SK-N-SH treated with all-trans-retinoic acid at 6 μM for 48 hours (cell line): ENCODE measurements at regions not wholly inside any gene's neighbourhood (a gene's known extent, or its start where the extent isn't known, plus 50 kb on each side); places are given as distances from the start of the nearest gene placed in this dataset.

Experiments
- ATAC-seq: fragments of 200-7000 bp; cut with Tn5 transposase; 3 replicates; pipeline ENCODE4 v1.9.1; 2020; ENCODE audit warnings: mild to moderate bottlenecking, moderate library complexity
- BACH2 ChIP-seq: fragments of 250-450 bp; sonication (Bioruptor Pico); IDR thresholded peaks from 2 replicates; pipeline ENCODE4 v1.9.0; 2021; ENCODE audit warnings: mild to moderate bottlenecking, borderline replicate concordance
- CREB5 ChIP-seq: fragments of 250-450 bp; sonication (Bioruptor Pico); IDR thresholded peaks from 2 replicates; pipeline ENCODE4 v1.5.1; 2020; ENCODE audit warnings: low read depth, mild to moderate bottlenecking, moderate library complexity
- CSDC2 ChIP-seq: fragments of 250-450 bp; sonication (Bioruptor Pico); IDR thresholded peaks from 2 replicates; pipeline ENCODE4 v1.5.0; 2020; ENCODE audit warnings: mild to moderate bottlenecking, moderate library complexity
- CSRNP3 ChIP-seq: fragments of 250-450 bp; sonication (Bioruptor Pico); IDR thresholded peaks from 2 replicates; pipeline ENCODE4 v1.5.1; 2021; ENCODE audit warnings: mild to moderate bottlenecking, moderate library complexity
- ESRRG ChIP-seq: fragments of 250-450 bp; sonication (Bioruptor Pico); IDR thresholded peaks from 2 replicates; pipeline ENCODE4 v1.6.1; 2021; ENCODE audit warnings: mild to moderate bottlenecking
- GLIS3 ChIP-seq: fragments of 250-450 bp; sonication (Bioruptor Pico); IDR thresholded peaks from 2 replicates; pipeline ENCODE4 v1.5.0; 2020; ENCODE audit warnings: mild to moderate bottlenecking, moderate library complexity
- ISL1 ChIP-seq: fragments of 250-450 bp; sonication (Bioruptor Pico); IDR thresholded peaks from 2 replicates; pipeline ENCODE4 v2.1.2; 2022; ENCODE audit warnings: mild to moderate bottlenecking, moderate library complexity
- PATZ1 ChIP-seq: fragments of 250-450 bp; sonication (Bioruptor Pico); IDR thresholded peaks from 2 replicates; pipeline ENCODE4 v1.8.0; 2020; ENCODE audit warnings: mild to moderate bottlenecking, moderate library complexity, borderline replicate concordance
- POU6F1 ChIP-seq: fragments of 250-450 bp; sonication (Bioruptor Pico); IDR thresholded peaks from 2 replicates; pipeline ENCODE4 v1.8.0; 2021; ENCODE audit warnings: low read depth, mild to moderate bottlenecking, moderate library complexity, borderline replicate concordance
- PPARA ChIP-seq: fragments of 250-450 bp; sonication (Bioruptor Pico); IDR thresholded peaks from 2 replicates; pipeline ENCODE4 v1.5.0; 2020; ENCODE audit warnings: mild to moderate bottlenecking, borderline replicate concordance
- RARB ChIP-seq: fragments of 250-450 bp; sonication (Bioruptor Pico); IDR thresholded peaks from 2 replicates; pipeline ENCODE4 v1.8.0; 2021; ENCODE audit warnings: mild to moderate bottlenecking, moderate library complexity
- SNAI2 ChIP-seq: fragments of 250-450 bp; sonication (Bioruptor Pico); IDR thresholded peaks from 2 replicates; pipeline ENCODE4 v1.5.0; 2020; ENCODE audit warnings: mild to moderate bottlenecking, moderate library complexity
- TOX ChIP-seq: fragments of 250-450 bp; sonication (Bioruptor Pico); IDR thresholded peaks from 2 replicates; pipeline ENCODE4 v1.8.0; 2021; ENCODE audit warnings: mild to moderate bottlenecking, moderate library complexity, borderline replicate concordance
- TSHZ2 ChIP-seq: fragments of 250-450 bp; sonication (Bioruptor Pico); IDR thresholded peaks from 2 replicates; pipeline ENCODE4 v1.5.0; 2020; ENCODE audit warnings: mild to moderate bottlenecking, moderate library complexity
- ZC3H10 ChIP-seq: fragments of 250-450 bp; sonication (Bioruptor Pico); IDR thresholded peaks from 2 replicates; pipeline ENCODE4 v1.5.1; 2021; ENCODE audit warnings: mild to moderate bottlenecking, moderate library complexity
- ZFP30 ChIP-seq: fragments of 450-650 bp; formaldehyde crosslinking; IDR thresholded peaks from 2 replicates; pipeline ENCODE4 v1.5.0; 2022; ENCODE audit warnings: mild to moderate bottlenecking, moderate library complexity
- ZNF565 ChIP-seq: fragments of 450-650 bp; formaldehyde crosslinking; conservative IDR thresholded peaks from 2 replicates; pipeline ENCODE4 v1.5.0; 2020; ENCODE audit warnings: low read depth, mild to moderate bottlenecking, moderate library complexity
- ZNF70 ChIP-seq: fragments of 450-650 bp; formaldehyde crosslinking; IDR thresholded peaks from 2 replicates; pipeline ENCODE4 v1.5.0; 2020; ENCODE audit warnings: mild to moderate bottlenecking, moderate library complexity
- ZNF8 ChIP-seq: fragments of 450-650 bp; formaldehyde crosslinking; IDR thresholded peaks from 2 replicates; pipeline ENCODE4 v1.5.0; 2020; ENCODE audit warnings: mild to moderate bottlenecking, moderate library complexity

- ATAC-seq, result no peak
- TF ChIP-seq ZC3H10 (CRISPR knock-in tag), result no peak
- TF ChIP-seq PPARA, result no peak
- no peak for TF ChIP-seq SNAI2 (CRISPR knock-in tag)
- TF ChIP-seq TOX (CRISPR knock-in tag), result no peak
- no peak for TF ChIP-seq ISL1
- TF ChIP-seq CSRNP3, result no peak
- no peak for TF ChIP-seq ZNF8 (CRISPR knock-in tag)
- TF ChIP-seq TSHZ2 (CRISPR knock-in tag), result no peak
- TF ChIP-seq ZNF70 (CRISPR knock-in tag), result no peak
- TF ChIP-seq ESRRG, result no peak
- TF ChIP-seq CREB5 (CRISPR knock-in tag), result no peak
- TF ChIP-seq CSDC2, result no peak
- no peak for TF ChIP-seq ZNF565 (CRISPR knock-in tag)
Measured at GRCh38 chr12:13701502-13701901, 279.9 kb downstream of the GRIN2B start.

GRCh38 chr12:13697973-13698372, 283.4 kb downstream of the GRIN2B start:
- ATAC-seq, result no peak
- TF ChIP-seq ISL1 (no peak), CREB5 (CRISPR knock-in tag) (no peak), CSDC2 (no peak), ZFP30 (CRISPR knock-in tag) (no peak), POU6F1 (CRISPR knock-in tag) (no peak), GLIS3 (CRISPR knock-in tag) (no peak), ZNF8 (CRISPR knock-in tag) (no peak), PATZ1 (CRISPR knock-in tag) (no peak), RARB (CRISPR knock-in tag) (no peak), CSRNP3 (no peak), BACH2 (CRISPR knock-in tag) (no peak), TOX (CRISPR knock-in tag) (no peak), PPARA (no peak), ZNF70 (CRISPR knock-in tag) (no peak)
